Bronchial epithelial cell (primary cell): ENCODE measurements at regions not wholly inside any gene's neighbourhood (a gene's known extent, or its start where the extent isn't known, plus 50 kb on each side); places are given as distances from the start of the nearest gene placed in this dataset.
"Not testable (repeated sequence)": the region's sequence is repeated elsewhere in the genome, so short reads cannot be mapped to it uniquely, and the experiment has no call there.

ENCODE experiments used
- DNase-seq: peaks from one replicate; pipeline ENCODE4 v3.0.0-alpha.2; 2010; ENCODE audit warnings: low read depth
- FAIRE-seq: peaks from 2 replicates; lab custom pipeline; 2011; peaks lifted over from hg19 to GRCh38; lab: Jason Lieb, UNC
- H3K27me3 ChIP-seq: 2 replicates; pipeline ENCODE4 v1.5.1; 2011; ENCODE audit warnings: low read length; ENCODE audit not compliant: control insufficient read depth, insufficient read depth
- H3K36me3 ChIP-seq: 2 replicates; pipeline ENCODE4 v1.5.1; 2011; ENCODE audit warnings: low read length; ENCODE audit not compliant: control insufficient read depth, insufficient read depth
- H3K4me3 ChIP-seq: 2 replicates; pipeline ENCODE4 v1.5.1; 2011; ENCODE audit warnings: mild to moderate bottlenecking, low read depth, low read length, control low read depth
- CTCF ChIP-seq: IDR thresholded peaks from 2 replicates; pipeline ENCODE4 v1.5.1; 2011; ENCODE audit warnings: mild to moderate bottlenecking, moderate library complexity, low read length, control low read depth, inconsistent platforms; ENCODE audit not compliant: insufficient read depth, severe bottlenecking

GRCh38 chr21:20207335-20207734, 790.9 kb upstream of the NCAM2 start:
- no peaks in the 10 kb centered on the region for H3K36me3 ChIP-seq
- no peak overlapping the region for H3K4me3 ChIP-seq
- peak; percentile 1 for DNase-seq
- no peaks in the 10 kb centered on the region for H3K27me3 ChIP-seq
- FAIRE-seq: no peak
- no peak for TF ChIP-seq CTCF

- Histone ChIP-seq H3K4me3 (no peak overlapping the region), H3K27me3 (no peaks in the 10 kb centered on the region), H3K36me3 (no peaks in the 10 kb centered on the region)
- no peak for TF ChIP-seq CTCF
- DNase-seq (no peak), FAIRE-seq (no peak)
These were observed 782.2 kb upstream of the NCAM2 start for GRCh38 chr21:20215959-20216358.

GRCh38 chr21:20220586-20220985, 777.6 kb upstream of the NCAM2 start:
- H3K36me3 ChIP-seq: no peaks in the 10 kb centered on the region
- TF ChIP-seq CTCF: no peak
- FAIRE-seq (no peak), DNase-seq (no peak)
- H3K4me3 ChIP-seq: no peak overlapping the region
- no peaks in the 10 kb centered on the region for H3K27me3 ChIP-seq

GRCh38 chr21:20221981-20222380, 776.2 kb upstream of the NCAM2 start:
- not testable (repeated sequence) for DNase-seq, FAIRE-seq, H3K27me3 ChIP-seq, H3K36me3 ChIP-seq, H3K4me3 ChIP-seq

GRCh38 chr21:20236649-20237048, 761.6 kb upstream of the NCAM2 start:
- H3K27me3 ChIP-seq, H3K36me3 ChIP-seq, DNase-seq, FAIRE-seq, H3K4me3 ChIP-seq: not testable (repeated sequence)

GRCh38 chr21:20249401-20249800, 748.8 kb upstream of the NCAM2 start:
- Histone ChIP-seq H3K36me3 (no peaks in the 10 kb centered on the region), H3K4me3 (no peak overlapping the region), H3K27me3 (no peaks in the 10 kb centered on the region)
- no peak for TF ChIP-seq CTCF
- DNase-seq (no peak), FAIRE-seq (no peak)

- DNase-seq (no peak), FAIRE-seq (no peak)
- Histone ChIP-seq H3K27me3 (no peaks in the 10 kb centered on the region), H3K4me3 (no peak overlapping the region), H3K36me3 (no peaks in the 10 kb centered on the region)
- no peak for TF ChIP-seq CTCF
These were observed 747.9 kb upstream of the NCAM2 start for GRCh38 chr21:20250337-20250736.
